Fibroblast of villous mesenchyme (primary cell): ENCODE measurements at regions not wholly inside any gene's neighbourhood (a gene's known extent, or its start where the extent isn't known, plus 50 kb on each side); places are given as distances from the start of the nearest gene placed in this dataset.

ENCODE experiments used
- DNase-seq: peaks from one replicate; pipeline ENCODE4 v3.0.0-alpha.2; 2010; ENCODE audit warnings: low read depth
- H3K4me3 ChIP-seq: 2 replicates; pipeline ENCODE4 v1.5.1; 2011; ENCODE audit warnings: low read depth, mild to moderate bottlenecking, low read length
- CTCF ChIP-seq: IDR thresholded peaks from 2 replicates; pipeline ENCODE4 v1.5.1; 2012; ENCODE audit warnings: low read depth, mild to moderate bottlenecking, low read length; ENCODE audit not compliant: insufficient read depth

GRCh38 chr17:79387783-79388182 lies 223.1 kb downstream of the RBFOX3 start:
- TF ChIP-seq CTCF: no peak
- H3K4me3 ChIP-seq: no peak overlapping the region
- DNase-seq: no peak

GRCh38 chr17:79385962-79386563 lies 224.8 kb downstream of the RBFOX3 start:
- no peak for DNase-seq
- H3K4me3 ChIP-seq: no peak overlapping the region
- TF ChIP-seq CTCF: no peak

GRCh38 chr17:79382313-79382712 lies 228.5 kb downstream of the RBFOX3 start:
- H3K4me3 ChIP-seq: no peak overlapping the region
- no peak for DNase-seq
- TF ChIP-seq CTCF: no peak

- TF ChIP-seq CTCF: no peak
- H3K4me3 ChIP-seq: no peak overlapping the region
- no peak for DNase-seq
Measured at GRCh38 chr17:79379700-79380445, 231.0 kb downstream of the RBFOX3 start.

GRCh38 chr17:79377230-79377786 lies 233.5 kb downstream of the RBFOX3 start:
- TF ChIP-seq CTCF: no peak
- H3K4me3 ChIP-seq: no peak overlapping the region
- DNase-seq: no peak

GRCh38 chr17:79374807-79375206 lies 236.0 kb downstream of the RBFOX3 start:
- TF ChIP-seq CTCF: no peak

More at GRCh38 chr17:79374807-79375206, 236.0 kb downstream of the RBFOX3 start:
- no peak for DNase-seq
- H3K4me3 ChIP-seq: no peak overlapping the region
